ENCODE measurements at regions not wholly inside any gene's neighbourhood (a gene's known extent, or its start where the extent isn't known, plus 50 kb on each side); places are given as distances from the start of the nearest gene placed in this dataset.
"Not testable (repeated sequence)": the region's sequence is repeated elsewhere in the genome, so short reads cannot be mapped to it uniquely, and the experiment has no call there.

DNA sequence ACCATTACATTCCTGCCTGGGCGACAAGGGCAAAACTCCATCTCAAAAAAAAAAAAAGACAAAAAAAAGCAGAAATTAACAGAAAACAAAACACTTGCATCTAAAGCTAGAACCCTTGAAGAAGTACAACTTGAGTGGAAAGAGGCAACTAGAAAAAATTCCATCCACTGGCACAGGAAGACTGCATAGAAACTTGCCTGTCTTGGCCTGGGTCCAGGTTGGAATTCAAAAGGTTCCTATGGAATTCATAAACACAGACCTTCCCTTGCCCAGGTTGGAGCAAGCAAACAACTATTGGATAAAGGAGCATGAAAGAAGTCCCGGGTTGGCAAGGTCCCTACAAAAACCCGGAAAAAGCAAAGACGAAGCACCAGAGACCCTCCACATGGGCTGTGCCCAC is 69.8 kb downstream of the CCDC71L start:
- no peak for DNase-seq (ENCODE audit: insufficient read length, low spot score)
- no peak for TF ChIP-seq POLR2A (IDR thresholded peaks at IDR 0.05; ENCODE audit: low read depth, low read length)
- no peak for FAIRE-seq

DNA sequence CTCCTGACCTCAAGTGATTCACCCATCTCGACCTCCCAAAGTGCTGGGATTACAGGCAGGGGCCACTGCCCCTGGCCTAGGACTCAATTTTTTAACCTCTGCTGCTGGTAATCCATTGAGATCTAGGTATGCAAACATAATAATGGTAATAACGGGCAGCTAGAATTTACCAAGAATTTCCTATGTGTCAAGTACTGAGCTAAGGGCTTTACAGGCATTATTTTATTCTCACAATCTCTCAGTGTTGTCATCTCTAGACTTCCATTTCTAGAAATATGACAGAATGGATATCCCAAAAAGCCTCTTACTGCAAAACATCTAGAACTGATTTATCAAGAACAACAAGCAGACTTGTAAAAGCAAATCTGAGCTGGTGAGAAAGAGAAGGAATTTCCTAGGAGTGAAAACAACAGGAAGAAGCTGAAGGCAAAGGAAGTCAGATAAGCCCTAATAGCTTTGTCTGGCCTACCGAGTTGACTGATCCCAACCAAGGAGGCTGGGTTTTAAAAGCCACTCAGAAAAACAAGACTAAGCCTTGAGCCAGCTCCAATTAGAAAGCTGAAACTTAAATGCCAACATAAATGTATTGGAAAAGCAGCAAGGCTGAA is 70.6 kb downstream of the CCDC71L start:
- FAIRE-seq, result no peak
- DNase-seq (ENCODE audit: insufficient read length, low spot score), result no peak
- TF ChIP-seq POLR2A (IDR thresholded peaks at IDR 0.05; ENCODE audit: low read depth, low read length), result no peak

DNA sequence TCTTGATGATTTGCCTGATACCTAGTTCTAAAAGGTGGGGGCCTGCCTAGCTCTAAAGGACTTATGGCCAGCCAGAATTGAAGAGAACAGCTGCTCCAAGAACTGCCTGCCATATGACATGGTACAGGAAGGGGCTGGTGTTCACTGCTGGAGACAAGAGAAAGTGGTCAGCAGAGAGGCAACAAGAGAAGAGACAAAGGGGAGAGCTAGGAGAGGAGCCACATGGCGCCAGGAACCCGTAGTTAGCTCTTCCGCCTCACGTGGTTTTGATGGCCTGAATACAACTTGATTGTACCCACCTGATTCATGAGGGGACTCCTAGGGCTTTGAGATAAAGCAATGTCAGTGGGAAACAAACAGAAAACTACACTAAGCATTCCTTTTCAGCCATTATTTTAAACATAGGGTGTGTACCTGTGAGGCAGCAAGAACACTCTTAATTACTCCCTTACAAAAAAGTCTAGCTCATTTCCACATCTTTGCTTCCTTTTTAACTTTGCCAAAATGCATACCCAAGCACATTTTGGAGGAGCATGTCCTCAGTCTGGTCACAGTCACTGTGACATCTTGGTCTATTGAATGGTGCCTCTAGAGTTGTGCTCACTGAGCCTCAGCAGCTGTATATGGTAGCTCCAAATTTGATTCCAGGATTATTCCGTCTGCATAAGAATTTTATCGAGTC is 71.6 kb downstream of the CCDC71L start:
- TF ChIP-seq POLR2A (IDR thresholded peaks at IDR 0.05; ENCODE audit: low read depth, low read length), result no peak
- DNase-seq (ENCODE audit: insufficient read length, low spot score) (no peak), FAIRE-seq (no peak)

DNA sequence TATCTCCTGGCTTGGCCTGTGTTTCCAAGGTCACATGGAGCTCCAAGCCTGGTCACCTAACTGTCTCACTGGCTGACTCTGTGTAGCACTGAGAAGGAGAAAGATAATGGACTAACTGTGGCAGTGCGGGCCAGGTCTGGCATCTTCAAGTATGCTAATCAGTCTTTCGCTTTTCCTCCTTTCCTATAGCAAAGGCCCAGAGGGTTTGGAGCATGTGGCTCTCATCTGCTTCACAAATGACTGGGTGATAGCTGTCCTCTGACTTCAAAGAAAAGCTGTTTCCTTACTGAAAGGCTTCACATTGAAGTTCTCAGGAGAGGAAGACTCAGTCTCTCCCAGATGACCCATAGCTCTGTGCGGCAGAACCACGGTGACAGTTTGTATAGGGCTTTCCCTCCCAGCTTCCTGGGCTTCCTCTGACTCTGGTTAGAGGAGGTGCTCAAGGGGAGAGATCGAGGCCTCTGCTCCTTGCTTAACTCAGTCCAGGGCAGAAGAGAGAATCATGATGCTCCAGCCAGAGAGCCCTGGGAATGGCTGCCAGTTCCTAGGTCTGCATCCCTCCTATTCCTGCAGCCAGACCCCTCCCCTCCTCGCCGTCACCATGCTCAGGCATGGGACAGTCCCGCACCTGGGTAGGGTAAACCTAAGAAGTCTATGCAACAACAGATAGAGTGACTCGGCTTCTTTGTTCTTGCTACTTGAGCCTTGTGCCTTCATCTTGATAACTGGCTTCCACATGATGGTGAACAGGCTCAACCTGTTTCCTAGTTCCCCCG is 72.3 kb downstream of the CCDC71L start:
- DNase-seq (ENCODE audit: insufficient read length, low spot score) (no peak), FAIRE-seq (no peak)
- no peak for TF ChIP-seq POLR2A (IDR thresholded peaks at IDR 0.05; ENCODE audit: low read depth, low read length)

DNA sequence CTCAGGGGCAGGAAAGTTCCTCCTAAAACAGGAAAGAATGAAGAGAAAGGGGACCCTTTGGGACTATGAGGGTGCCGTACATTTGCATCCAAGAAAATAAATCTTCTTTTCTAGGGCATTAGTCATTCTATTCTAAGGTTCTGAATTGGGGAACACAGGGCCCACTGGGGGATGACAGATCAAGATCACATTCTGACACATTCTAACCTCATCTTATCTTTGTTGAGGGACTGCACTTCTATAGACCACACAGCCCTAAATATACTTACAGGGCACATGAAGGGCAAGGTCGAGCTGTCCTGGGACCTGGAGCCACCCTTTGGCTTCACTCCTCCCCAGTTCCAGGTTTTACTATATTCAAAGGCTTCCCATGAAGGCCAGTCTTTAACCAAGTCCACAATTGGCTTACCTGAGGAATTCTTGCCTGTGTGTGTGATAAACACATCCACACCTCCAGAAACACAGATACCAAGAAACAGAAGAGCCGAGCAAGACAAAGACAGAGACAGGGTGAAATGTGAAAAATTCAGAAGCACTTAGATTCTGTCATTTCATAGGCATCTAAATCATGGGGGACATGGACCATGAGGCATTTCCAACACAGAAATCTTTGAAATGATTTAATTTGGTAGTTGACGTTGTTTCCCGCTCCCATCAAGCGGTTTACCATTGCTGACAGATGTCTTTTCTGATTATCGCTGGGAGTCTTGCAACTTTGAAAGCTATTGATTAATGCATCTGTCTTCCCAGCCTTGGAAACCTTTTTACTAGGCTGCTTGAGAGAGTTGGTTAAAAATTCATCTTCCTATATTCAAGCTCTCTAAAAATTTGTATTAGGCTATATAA is 75.8 kb downstream of the CCDC71L start:
- DNase-seq (ENCODE audit: insufficient read length, low spot score) (no peak), FAIRE-seq (no peak)
- TF ChIP-seq POLR2A (IDR thresholded peaks at IDR 0.05; ENCODE audit: low read depth, low read length), result no peak

DNA sequence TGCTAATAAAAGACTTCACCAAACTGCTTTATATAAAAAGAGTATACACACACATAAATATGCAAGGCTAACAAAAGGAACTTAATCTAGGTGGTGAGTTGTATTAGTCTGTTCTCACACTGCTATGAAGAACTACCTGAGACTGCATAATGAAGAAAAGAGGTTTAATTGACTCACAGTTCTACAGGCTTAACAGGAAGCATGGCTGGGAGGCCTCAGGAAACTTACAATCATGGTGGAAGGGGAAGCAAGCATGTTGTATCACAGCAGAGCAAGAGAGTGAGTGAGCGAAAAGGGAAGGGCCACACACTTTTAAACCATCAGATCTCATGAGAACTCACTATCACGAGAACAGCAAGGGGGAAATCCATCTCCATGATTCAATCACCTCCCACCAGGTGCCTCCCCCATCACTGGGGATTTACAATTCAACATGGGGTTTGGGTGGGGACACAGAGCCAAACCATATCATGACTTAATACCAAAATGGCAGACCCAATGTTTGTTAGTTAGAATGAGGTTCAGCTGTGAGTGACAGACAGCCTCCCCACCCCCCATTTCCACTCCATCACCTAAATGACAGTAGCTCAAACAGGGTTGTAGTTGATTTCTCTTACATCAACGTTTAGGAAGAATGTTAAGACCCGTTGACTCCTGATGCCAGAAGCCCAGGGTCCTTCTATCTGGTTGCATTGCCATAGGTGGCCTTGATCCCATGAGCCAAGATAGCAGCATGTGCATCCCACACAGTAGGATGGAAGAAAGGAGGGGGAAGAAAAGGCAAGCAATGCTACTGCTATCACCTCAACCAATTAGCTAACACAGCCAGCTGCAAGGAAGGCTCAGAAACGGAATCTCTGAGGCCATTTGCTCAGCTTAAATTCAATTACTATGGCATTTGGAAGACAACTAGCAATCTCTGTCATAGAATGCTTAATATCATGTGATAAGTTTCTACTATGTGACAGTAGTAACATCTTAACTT is 77.0 kb downstream of the CCDC71L start:
- no peak for FAIRE-seq
- DNase-seq (ENCODE audit: insufficient read length, low spot score), result no peak
- no peak for TF ChIP-seq POLR2A (IDR thresholded peaks at IDR 0.05; ENCODE audit: low read depth, low read length)

DNA sequence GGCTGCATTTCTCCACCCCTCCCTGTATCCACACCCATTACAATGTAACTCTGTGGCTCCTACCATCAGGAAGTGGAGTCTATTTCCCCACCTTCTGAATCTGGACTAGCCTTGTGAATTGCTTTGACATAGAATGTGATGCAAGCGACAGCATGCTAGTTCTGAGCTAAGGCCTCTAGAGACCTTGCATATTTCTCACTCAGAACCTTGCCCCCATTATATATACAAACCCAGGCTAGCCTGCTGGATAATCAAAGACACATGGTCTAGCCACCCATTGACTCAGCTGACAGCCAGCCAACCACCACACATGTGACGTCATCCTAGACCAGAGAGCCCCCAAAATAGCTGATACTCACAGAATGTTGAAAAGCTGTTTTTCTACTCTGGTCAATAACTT is 77.9 kb downstream of the CCDC71L start:
- FAIRE-seq (no peak), DNase-seq (ENCODE audit: insufficient read length, low spot score) (no peak)
- TF ChIP-seq POLR2A (IDR thresholded peaks at IDR 0.05; ENCODE audit: low read depth, low read length), result no peak

DNA sequence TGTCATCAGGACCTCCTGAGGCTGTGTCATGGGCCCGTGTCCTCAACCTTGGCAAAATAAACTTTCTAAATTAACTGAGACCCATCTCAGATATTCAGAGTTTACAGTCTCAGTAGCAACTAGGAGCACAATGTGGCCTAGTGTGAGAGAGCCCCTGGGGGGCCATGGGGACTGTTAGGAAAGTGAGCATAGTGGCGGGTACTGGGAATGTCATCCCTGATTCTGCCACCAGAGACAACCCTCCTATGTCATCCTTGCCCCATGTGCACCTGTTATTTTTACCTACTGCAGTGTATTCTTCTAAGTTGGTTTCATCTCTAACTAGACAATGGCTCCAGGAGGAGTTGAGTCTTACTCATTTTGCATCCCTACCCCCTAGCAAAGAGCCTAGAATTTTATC is 78.6 kb downstream of the CCDC71L start:
- no peak for TF ChIP-seq POLR2A (IDR thresholded peaks at IDR 0.05; ENCODE audit: low read depth, low read length)
- DNase-seq (ENCODE audit: insufficient read length, low spot score), result no peak
- FAIRE-seq, result no peak

DNA sequence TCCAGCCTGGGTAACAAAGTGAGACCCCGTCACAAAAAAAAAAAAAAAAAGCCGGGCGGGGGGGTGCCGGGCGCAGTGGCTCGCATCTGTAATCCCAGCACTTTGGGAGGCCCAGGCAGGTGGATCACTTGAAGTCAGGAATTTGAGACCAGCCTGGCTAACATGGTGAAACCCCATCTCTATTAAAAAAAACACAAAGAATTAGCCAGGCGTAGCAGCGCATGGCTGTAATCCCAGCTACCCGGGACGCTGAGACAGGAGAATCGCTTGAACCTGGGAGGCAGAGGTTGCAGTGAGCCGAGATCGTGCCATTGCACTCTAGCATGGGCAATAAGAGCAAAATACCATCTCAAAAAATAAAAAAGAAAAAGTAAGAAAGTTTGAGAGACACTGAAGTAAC is 81.9 kb downstream of the CCDC71L start:
- FAIRE-seq, result not testable (repeated sequence)

DNA sequence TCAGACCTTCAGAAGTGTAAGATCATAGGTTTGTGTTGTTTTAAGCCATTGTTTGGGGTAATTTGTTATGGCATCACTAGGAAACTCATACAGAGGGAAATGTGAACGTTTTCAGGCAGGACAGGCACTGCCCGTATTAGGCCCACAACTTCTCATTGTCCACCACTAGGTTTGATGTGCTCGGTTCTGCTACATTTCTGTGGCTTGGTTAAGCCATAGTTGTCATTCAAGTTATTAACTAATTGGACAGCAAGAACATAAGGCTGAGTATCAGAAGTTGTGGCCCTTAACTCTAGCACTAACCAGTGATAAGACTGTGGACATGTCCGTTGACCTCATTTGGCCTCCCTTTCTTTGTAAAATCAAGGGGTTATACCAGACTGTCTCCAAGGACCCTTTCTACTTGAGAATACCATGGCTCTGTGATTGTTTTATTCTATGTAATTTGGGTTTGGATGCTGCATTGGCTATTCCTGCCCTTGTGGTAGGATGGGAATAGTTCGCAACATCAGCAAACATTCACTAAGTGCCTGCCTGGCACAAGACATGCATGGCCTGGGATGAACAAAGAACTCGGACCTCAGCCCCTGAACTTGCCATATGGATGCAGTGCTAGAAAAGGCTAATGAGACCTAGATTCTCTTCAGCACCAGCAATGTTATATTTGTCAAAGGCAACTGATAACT is 85.7 kb downstream of the CCDC71L start:
- no peak for FAIRE-seq
- TF ChIP-seq POLR2A (IDR thresholded peaks at IDR 0.05; ENCODE audit: low read depth, low read length), result no peak
- DNase-seq (ENCODE audit: insufficient read length, low spot score), result no peak

More for the DNA sequence above, 81.9 kb downstream of the CCDC71L start:
- DNase-seq (ENCODE audit: insufficient read length, low spot score), result not testable (repeated sequence)

DNA sequence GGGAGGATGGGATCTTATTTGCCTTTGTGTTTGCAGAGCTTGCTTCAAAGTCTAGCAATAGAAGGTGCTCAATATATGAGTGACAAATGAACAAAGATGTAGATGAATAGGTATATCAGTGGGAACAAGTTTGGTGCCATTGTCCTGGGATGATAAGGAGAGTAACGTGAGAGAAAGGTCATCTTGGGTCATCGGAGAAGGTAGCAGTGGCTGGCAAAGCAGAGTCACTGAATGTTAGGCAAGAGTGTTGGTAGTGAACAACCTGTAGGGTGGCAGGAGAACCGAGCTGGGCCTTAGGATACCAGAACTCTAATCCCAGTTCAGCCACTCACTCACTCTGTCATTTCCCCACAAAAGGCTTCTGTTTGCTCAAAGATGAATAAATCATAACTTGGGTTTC is 87.2 kb downstream of the CCDC71L start:
- FAIRE-seq, result no peak
- no peak for TF ChIP-seq POLR2A (IDR thresholded peaks at IDR 0.05; ENCODE audit: low read depth, low read length)

DNA sequence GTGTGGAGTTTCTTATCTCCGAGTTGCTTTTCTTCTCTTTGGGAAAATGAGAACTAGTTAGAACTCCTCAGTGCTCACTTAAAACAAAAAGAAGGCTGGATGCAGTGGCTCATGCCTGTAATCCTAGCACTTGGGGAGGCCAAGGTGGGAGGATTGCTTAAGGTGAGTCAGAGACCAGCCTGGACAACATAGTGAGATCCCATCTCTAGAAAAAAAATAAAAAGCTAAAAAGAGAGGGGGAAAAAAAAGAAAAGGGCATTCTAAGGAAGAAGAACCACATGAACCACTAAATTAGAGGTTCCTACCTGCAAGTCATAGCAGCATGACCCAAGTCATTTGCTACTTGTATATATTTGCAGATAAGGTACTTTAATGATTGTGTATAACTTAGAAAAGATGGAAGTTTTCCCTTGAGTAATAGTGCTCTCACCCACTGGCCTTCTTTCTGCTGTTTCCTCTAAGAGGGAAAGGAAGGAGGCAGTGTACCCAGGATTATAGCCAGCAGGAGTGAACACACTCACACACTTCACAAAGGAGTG is 87.8 kb downstream of the CCDC71L start:
- no peak for FAIRE-seq
- no peak for DNase-seq (ENCODE audit: insufficient read length, low spot score)
- TF ChIP-seq POLR2A (IDR thresholded peaks at IDR 0.05; ENCODE audit: low read depth, low read length), result no peak

More for the DNA sequence above, 87.2 kb downstream of the CCDC71L start:
- no peak for DNase-seq (ENCODE audit: insufficient read length, low spot score)

Data from H54 (cell line).